ENCODE measurements at regions not wholly inside any gene's neighbourhood (a gene's known extent, or its start where the extent isn't known, plus 50 kb on each side); places are given as distances from the start of the nearest gene placed in this dataset.

DNA sequence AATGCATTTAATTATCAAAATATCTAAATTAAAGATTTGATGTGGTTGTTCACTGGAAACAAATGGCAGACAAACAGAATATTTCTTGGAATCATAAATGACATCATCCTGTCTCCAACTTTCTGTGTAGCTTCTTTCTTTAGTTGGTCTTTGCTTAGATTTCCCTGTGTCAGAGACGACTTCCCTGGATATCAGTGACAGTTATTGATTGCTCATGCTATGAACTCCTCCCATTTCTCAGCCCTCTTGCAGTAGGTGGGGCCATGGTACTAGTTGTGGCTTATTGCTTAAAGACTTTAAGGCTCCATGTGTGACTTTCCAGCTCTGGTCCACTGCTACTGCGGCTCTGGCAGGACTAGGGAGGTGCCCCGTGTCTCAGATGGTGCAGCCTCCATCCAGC is 592.6 kb downstream of the MTRR start:
- TF ChIP-seq, protein P1, sequence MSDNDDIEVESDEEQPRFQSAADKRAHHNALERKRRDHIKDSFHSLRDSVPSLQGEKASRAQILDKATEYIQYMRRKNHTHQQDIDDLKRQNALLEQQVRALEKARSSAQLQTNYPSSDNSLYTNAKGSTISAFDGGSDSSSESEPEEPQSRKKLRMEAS (IDR thresholded peaks at IDR 0.05; ENCODE audit: low read depth, low read length), result no peak
- TF ChIP-seq, protein P2, sequence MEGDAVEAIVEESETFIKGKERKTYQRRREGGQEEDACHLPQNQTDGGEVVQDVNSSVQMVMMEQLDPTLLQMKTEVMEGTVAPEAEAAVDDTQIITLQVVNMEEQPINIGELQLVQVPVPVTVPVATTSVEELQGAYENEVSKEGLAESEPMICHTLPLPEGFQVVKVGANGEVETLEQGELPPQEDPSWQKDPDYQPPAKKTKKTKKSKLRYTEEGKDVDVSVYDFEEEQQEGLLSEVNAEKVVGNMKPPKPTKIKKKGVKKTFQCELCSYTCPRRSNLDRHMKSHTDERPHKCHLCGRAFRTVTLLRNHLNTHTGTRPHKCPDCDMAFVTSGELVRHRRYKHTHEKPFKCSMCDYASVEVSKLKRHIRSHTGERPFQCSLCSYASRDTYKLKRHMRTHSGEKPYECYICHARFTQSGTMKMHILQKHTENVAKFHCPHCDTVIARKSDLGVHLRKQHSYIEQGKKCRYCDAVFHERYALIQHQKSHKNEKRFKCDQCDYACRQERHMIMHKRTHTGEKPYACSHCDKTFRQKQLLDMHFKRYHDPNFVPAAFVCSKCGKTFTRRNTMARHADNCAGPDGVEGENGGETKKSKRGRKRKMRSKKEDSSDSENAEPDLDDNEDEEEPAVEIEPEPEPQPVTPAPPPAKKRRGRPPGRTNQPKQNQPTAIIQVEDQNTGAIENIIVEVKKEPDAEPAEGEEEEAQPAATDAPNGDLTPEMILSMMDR (IDR thresholded peaks at IDR 0.05; ENCODE audit: low read depth, low read length), result no peak
- no peak for TF ChIP-seq POLR2A (IDR thresholded peaks at IDR 0.05; ENCODE audit: extremely low read depth, insufficient read length)
